Medulla oblongata (tissue), 1 donor: ENCODE measurements at regions not wholly inside any gene's neighbourhood (a gene's known extent, or its start where the extent isn't known, plus 50 kb on each side); places are given as distances from the start of the nearest gene placed in this dataset.
A peak's percentile ranks its signal among the peaks of the same experiment; 100 is the strongest.

Source experiments
- DNase-seq: peaks from one replicate; pipeline ENCODE4 v3.0.0-alpha.2; 2015; ENCODE audit errors: extremely low spot score

DNA sequence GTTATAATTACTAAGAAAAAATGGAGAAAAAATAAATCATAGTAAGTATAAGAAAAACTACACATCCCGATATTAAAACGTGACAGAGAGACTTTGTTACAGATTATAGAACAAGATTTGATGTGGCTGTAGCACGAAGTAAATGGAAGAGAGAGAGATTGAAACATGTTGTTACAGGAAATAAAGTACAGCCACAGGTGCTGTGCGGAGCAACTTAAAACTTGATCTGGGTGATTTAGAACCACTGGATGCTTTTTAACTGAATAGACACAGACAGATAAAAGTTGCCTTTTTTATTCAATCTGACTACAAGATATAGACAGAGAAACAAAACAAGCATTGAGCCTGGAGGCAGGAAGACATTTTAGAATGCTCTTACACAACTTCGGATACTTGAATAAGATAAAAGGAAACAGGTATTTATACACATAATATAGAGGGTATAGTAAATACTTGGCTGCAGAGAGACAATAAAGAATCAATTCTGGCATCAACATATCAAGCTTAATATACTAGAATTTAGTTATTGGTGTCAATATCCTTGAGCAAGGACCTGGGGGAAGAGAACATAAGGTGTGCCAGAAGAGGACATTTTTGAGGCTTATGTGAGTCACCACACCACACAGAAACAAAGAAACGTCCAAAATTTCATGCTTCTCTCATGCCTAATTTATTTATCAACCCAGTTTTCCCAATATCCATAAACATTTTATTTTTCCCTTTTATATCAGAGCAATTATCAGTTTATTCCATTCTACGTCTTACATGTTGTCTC is 548.5 kb downstream of the SLITRK1 start:
- DNase-seq = no peak

DNA sequence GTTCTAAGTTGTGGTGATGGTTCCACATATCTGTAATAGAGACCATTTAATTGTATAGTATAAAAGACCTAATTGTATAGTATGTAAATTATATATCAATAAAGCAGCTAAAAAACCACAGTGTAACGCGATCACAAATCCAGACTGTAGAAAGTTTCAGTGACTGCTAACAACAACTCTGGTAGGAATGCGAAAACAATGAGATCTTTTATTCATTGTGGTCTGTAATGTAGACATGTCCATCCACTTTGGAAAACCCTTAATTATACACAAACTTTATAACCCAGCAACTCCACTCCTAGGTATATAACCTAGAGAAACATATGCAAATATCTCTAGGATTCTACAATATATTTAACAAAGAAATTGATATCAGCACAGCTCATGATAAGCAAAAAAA is 549.5 kb downstream of the SLITRK1 start:
- no peak for DNase-seq

DNA sequence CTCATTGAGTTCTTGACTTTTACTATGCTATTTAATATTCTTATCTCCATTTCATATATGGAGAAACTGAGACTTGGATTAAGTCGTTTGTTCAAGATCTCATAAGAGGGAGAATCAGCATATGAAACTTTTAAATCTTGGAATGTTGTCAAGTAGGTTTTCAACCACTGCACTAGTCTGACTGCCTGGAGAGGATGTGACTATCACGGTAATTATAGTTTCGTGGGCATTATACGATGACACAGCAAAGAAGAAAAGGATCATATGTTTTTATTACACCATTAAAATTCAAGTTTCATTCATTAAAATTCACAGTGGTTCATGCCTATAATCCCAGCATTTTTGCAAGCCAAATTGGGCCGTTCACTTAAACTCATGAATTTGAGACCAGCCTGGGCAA is 555.2 kb downstream of the SLITRK1 start:
- no peak for DNase-seq

DNA sequence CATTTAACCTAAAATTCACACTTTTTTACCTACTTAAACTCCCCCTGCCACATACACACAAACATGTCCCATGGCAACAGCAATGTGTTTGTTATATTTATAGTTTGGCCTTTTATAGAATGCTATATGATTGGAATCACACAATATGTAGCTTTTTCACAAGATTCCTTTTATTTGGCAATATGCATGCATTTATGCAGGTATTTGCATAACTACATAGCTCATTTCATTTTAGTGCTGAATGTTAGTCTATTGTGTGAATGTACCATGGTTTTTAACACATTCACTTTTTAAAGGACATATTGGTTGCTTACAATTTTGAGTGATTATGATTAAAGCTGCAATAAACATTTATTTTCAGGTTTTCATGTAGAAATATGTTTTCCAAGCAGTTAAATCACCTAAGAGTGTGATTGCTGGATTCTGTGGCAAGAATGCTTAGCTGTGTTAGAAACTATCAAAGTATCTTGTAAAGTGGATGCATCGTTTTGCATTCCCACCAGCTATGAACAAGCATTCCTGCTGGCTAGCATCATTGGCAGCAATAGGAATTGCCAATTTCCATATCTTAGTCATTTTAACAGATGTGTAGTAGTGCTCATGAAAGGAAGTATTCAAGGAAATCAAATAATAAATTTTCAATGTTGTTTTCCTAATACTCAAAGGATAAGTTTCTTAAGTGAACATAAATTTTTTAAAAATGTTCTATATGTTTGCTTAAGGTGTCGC is 557.0 kb downstream of the SLITRK1 start:
- DNase-seq = no peak

DNA sequence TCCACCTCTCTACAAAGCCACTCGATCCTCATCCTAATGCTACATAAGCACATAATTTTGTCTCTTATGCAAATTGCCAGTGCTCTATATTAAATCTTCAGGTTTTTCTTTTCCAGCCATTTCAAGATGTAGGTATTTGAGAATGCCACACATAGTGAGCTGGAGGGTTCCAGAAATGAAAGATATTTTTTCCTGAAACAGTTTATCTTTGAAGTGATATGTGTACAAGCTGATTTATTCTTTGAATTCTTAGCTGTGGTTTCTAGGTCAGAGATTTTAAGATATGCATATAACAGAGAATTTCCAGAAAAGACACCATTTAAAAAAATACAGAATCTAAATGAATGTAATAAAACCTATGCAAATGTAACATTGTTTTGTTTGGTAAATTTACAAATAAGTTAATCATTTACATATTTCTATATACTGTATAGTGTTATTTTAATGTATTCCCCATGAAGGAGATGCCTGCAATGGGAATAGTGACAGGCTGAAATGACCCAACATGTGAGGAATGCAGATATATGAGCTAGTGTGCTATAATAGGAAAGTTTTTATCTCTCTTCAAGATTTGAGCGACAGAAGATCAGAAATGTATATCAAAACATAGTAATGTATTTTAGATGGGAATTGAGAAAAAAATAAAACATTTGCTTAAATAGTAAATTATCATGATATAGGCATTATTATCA is 570.2 kb downstream of the SLITRK1 start:
- no peak for DNase-seq

DNA sequence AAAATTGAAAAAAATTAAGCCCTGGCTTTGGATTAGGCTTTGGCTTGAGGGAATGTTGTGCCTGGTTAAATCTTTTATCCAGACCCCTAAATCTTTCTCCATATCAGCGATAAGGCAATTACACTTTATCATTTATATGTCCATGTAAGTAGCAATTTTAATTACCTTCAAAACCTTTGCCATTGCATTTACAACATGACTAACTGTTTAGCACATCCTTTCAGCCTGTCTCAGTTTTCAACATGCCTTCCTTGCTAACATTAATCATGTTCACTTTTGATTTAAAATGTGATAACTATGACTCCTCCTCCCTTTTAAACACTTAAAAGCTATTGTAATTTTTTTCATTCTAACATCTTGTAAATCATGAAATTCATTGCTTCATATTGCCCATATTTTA is 583.7 kb downstream of the SLITRK1 start:
- DNase-seq = no peak

DNA sequence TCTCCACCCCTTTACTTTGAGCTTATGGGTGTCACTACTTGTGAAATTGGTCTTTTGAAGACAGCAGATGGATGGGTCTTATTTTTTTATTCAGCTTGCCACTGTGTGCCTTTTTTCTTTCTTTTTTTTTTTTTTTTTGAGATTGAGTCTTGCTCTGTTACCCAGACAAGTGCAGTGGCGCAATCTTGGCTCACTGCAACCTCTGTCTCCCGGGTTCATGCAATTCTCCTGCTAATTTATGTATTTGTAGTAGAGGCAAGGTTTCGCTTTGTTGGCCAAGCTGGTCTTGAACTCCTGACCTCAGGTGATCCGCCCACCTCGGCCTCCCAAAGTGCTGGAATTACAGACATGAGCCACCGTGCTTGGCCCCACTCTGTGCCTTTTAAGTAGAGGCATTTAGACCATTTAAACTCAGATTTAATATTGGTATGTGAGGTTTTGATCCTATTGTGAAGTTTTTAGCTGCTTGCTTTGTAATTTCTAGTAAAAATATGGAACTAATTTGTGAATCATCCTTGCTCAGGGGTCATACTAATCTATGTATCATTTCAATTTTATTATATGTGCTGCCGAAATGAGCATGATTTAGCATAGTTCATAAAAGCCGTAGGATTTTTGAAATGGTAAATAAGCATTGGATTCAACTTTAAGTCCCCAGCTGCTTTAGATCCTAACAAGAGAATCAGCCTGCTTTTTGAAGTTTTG is 584.5 kb downstream of the SLITRK1 start:
- no peak for DNase-seq

DNA sequence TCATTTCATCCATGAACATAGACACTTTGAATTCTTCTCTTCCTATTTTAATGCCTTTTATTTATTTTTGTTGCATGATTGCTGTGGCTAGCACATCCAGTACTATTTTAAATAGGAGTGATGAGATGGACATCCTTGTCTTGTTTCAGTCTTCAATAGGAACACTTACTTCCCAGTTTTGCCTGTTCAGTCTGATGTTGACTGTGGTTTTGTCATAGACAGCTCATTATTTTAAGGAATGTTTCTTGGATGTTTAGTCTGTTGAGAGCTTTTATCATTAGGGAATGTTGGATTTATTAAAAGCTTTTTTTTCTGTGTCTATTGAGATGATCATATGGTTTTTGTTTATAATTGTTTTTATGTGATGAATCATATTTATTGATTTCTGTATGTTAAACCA is 586.6 kb downstream of the SLITRK1 start:
- no peak for DNase-seq

DNA sequence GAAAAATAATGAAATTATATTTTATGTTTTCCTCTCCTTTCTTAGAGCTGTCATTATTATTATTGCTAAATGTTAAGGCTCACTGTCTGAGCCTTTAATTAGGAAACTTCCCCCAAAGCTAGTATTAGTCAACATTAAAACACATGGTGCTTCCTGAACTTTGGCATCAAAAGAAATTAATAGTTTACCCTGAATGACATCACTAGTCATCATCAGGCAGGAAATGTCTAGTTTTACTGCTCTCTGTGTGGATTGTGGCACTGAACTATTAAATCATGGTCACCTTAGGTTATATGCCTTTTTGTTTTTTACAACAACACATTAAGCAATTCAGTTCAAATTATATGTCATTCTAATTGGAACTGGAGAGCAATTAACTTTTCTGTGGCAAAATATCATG is 595.5 kb downstream of the SLITRK1 start:
- DNase-seq = no peak

DNA sequence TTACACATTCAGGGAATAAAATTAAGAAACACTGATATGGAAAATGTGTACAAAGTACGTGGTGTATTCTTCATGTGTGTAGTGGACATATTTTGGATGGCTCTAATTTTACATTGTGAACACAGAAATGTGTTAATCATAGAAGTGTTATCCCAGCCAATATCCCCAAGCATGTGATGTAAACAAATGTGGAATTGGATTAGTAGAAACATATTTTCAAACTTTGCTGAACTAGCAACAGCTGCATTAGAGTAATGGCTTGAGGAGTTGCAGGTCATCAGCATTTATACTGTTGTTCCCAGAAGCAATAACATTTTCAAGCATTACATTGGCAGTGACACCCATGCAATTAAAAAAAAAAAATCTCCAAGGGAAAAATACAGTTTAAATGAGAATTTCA is 600.6 kb downstream of the SLITRK1 start:
- no peak for DNase-seq

DNA sequence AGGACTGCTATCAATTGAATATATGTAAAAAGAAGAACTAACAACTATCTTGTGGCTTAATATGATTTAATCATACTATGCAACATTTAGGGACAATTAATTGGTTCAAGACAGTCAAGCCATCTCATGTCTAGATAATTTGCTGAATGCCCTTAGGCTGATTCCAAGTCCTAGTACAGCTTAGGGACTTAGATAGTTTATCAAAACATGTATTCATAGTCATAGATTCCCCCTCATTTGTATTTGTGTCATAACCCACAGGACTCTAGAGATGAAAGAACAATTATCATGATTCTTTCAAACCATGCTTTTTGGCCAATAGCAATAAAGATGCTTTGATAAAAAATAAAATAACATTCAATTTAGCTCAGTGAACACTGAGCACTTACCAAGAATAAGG is 607.6 kb downstream of the SLITRK1 start:
- no peak for DNase-seq

DNA sequence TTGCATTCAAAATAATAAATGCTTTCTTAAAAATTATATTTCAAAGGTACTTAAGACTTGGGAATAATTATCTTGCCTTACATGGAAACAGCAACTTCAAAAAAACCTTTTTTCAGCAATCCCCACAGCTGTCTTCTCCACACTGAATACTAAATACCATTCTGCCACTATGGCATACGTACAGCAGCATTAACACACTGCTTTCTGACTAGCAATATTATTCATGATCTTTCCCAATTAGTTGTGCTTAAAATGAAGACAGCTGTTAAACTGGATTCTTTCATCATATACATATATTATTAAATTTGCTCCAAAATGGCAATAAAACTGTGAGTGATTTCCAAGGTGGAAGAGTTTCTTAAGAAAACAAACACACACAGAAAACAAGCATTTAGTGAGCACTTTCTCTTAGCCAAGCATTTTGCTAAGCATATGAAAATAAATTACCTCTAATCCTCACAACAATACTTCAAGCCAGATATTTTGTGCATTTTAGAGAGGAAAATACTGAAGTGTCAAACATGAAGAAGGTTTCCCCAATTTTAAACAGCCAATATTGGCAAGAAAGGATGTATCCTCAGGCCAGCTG is 609.5 kb downstream of the SLITRK1 start:
- DNase-seq = no peak

DNA sequence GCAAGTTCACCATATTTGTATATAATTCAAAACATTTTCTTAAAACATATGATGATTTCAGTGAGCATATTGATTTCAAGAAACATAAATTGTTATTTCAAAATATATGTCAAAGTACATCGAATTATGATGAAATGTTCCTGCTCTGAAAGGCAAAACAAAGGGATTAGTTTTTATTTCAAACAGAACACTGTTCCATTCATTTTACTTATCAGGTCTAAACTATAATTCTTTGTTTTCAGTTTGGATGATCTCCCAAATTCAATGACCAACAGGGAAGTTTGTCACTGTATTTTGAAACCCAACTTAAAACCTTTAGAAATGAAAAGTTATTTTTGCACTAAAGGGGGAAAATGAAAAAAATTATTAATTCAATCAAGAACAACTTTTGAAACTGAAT is 610.2 kb downstream of the SLITRK1 start:
- DNase-seq = peak; percentile 45

DNA sequence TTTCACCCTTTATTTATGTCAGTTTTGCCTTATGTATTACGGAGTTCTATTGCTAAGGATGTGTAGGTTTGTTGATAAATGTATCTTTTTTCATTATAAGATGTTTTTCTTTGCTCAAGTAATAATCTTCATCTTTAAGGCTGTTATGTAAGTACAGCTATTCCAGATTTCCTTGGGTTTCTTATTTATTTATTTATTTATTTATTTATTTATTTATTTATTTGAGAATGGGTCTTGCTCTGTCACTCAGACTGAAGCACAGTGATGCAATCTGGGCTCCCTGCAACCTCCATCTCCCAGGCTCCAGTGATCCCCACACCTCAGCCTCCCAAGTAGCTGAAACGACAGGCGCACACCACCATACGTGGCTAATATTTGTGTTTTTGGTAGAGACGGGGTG is 617.0 kb downstream of the SLITRK1 start:
- DNase-seq = no peak

DNA sequence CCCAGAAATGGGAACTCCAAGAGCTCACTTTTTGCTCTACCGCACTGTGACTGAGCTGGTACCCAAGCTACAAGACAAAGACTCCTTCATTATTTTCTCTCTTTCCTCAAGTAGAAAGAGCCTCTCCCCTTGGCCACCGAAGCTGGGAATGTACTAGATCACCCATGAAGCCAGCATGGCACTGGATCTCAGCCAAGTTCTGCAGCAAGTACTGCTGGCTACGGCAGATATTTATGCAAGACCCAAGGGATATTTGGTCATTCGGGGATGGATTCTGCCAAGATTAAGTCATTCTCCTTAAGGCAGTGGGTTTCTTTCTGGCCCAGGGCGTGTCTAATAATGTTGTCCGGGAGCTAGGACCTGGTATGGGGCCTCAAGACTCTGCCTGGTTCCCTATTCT is 633.5 kb downstream of the SLITRK1 start:
- DNase-seq = no peak

DNA sequence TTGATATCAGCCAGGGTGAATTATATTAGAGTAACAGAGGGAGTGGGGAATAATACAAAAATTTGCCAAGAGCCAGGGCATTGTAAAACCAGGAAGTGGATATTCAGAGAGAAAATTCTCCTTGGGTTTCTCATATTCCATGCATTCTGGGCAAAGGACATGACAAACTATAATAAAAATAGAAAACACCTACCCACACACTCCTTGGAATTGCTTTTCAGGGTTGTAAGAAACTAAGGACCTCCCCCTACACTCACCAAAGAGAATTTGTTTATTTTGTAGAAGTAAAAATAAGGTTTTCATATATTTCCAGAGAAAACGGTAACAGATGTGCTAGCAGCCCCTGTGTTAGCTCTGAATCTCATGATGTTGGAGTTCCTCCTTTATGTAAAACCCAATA is 649.6 kb downstream of the SLITRK1 start:
- DNase-seq = no peak

DNA sequence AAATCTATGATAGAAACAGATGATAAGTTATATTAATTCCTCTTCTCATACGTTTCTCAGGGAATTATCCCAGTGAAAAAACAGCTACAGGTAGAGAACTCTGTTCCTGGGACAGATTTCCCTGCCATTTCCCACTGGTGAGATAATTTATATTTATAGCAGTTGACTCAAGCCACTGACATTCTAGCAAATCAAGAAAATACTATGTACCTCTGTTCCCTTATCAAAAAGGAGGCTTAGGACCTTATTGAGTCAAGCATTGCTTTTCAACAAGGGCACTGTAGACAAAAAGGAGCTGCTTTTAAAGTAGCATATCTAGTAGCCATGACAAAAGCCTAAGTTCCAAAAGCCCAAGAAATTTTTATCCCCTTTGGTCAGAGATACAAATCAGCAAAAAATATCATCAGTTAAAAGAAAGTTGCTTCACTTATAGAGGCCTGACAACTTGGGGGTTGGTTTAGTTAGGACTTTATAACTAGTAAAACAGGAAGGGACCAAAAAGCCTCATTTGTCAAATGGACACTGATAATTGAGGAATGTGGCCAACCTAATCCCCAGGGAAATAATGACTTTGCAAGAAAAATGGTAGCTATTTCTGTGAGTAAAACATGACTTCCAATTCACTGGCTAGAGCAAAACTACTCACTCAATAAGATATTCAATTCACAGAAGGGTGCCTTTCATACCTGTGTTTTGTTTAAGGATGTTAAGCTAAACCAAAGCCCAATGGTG is 652.5 kb downstream of the SLITRK1 start:
- DNase-seq = no peak

DNA sequence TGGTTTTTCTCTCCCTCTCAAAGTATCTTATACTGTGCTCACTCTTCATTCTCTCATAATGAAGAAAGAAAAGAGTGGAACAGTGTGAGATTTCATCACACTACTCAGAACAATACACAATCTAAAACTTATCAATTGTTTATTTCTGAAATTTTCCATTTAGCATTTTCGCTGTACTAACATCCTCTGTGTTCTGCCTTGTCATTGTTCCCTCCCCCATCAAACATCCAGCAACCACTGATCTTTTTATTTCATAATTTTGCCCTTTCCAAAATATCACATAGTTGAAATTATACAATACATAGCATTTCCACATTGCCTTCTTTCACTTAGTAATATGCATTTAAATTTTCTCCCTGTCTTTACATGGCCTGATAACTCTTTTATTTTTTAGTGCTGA is 658.7 kb downstream of the SLITRK1 start:
- DNase-seq = no peak

DNA sequence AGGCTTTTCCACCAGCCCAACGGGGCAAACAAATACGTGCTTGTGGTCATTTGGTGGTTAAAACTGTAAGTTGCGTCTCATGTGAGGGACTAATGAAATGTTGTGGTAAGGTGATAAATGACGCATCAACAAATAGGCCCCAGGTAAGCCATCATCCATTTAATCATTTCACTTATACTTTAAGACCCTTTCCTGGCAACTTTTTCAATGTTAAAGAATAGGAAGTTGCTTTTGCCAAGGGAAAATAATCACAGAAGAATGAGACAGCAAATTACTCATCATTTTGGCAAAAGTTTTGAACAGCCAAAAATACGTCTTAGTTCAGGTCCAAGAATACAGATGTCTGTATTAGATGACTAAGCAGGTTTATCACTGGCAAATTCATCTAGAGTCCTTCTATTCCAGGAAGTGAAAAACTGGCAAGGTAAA is 660.4 kb downstream of the SLITRK1 start:
- DNase-seq = no peak

DNA sequence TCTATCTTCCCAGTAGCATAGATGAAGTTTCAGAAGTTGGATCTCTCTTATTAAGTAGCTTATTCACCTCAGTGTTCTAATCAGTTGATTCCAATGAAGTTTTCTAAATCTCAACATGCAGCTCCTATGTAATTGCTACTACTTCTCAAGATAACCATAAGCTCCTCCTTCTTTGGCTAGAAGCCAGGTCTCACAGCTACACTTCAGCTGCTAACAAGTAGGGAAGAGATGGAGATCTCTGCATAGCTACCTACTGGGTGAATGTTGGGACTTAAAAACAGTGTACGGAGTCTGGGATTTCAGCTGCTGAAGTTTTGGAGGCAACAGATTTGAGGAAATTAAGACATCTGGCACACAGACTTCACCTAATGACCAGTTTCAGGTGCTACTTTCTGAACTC is 661.0 kb downstream of the SLITRK1 start:
- DNase-seq = peak; percentile 6

DNA sequence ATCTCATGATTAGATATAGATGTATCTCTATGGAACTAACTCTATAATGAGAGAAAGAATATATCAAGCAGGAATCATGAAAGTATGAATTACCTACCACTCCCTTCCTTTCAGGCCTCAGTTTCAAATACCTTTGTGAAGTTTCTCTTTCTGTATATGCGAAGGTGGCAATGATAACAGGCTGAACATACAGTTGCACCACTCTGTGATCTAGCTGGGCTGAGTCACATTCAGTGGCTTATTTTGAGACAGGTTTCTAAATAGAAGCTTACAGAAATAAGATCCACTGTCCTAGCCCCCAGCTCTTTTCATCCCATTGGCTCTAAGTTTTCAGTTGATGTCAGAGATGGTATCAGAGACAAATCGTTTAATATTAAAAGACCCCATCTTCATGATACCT is 662.0 kb downstream of the SLITRK1 start:
- no peak for DNase-seq
